HepG2 (cell line): ENCODE measurements at regions not wholly inside any gene's neighbourhood (a gene's known extent, or its start where the extent isn't known, plus 50 kb on each side); places are given as distances from the start of the nearest gene placed in this dataset.

Experiments
- ATAC-seq: fragments of 200-7000 bp; cut with Tn5 transposase; 3 replicates; pipeline ENCODE4 v1.9.1; 2020; ENCODE audit warnings: mild to moderate bottlenecking, moderate library complexity
- BruUV-seq: library from RNA; stranded (reverse); fragments of 400-500 nt; replicated peaks from 2 replicates; lab custom pipeline; 2021; lab: Mats Ljungman, UMichigan
- CTCF ChIA-PET: fragments of 300-600 bp; formaldehyde crosslinking; extraction: SDS; loops from one replicate; lab custom pipeline; 2021; ENCODE audit warnings: low total read pairs, inconsistent platforms, low intra/inter-chr PET ratio; lab: Yijun Ruan, JAX
- POLR2A ChIA-PET: fragments of 350-600 bp; sonication (Branson Sonifier 250); formaldehyde crosslinking; loops from one replicate; lab custom pipeline; 2020; ENCODE audit warnings: antibody characterized with exemption, inconsistent platforms; lab: Yijun Ruan, JAX
- DNase-seq: peaks from one replicate; pipeline ENCODE4 v3.0.0-alpha.2; 2015; ENCODE audit warnings: low spot score
- FAIRE-seq: peaks from 3 replicates; lab custom pipeline; 2011; peaks lifted over from hg19 to GRCh38; lab: Jason Lieb, UNC
- H2AFZ ChIP-seq: one replicate; pipeline ENCODE4 v1.6.1; 2011; ENCODE audit warnings: low read length, inconsistent platforms
- H3K27ac ChIP-seq: fragments of 300-600 bp; 3 replicates; pipeline ENCODE4 v1.8.0; 2011; ENCODE audit warnings: mixed run types, mild to moderate bottlenecking, mixed read lengths, low read length, inconsistent platforms; ENCODE audit not compliant: insufficient read depth; ENCODE audit errors: extremely low read length
- H3K27me3 ChIP-seq, 2 experiments: fragments of 200-600 bp in 1 of 2; 2 replicates in 1 of 2; 3 replicates in 1 of 2; pipeline versions ENCODE4 v1.6.0 to v1.8.0; 2011; ENCODE audit warnings: low read length in 2 of 2, mild to moderate bottlenecking in 2 of 2, moderate library complexity in 2 of 2, inconsistent platforms in 1 of 2; ENCODE audit not compliant: insufficient read depth in 2 of 2, control insufficient read depth in 1 of 2
- H3K36me3 ChIP-seq, 2 experiments: fragments of 200-600 bp in 1 of 2; replicated peaks in 1 of 2; 2 replicates in 1 of 2; 3 replicates in 1 of 2; pipeline versions ENCODE4 v1.5.1 to v1.8.0; 2011; ENCODE audit warnings: low read length in 2 of 2, inconsistent platforms in 1 of 2; ENCODE audit not compliant: insufficient read depth in 2 of 2, control insufficient read depth in 1 of 2
- H3K4me1 ChIP-seq: 2 replicates; pipeline ENCODE4 v1.5.1; 2012; ENCODE audit warnings: low read length, inconsistent platforms; ENCODE audit not compliant: insufficient read depth
- H3K4me2 ChIP-seq: 2 replicates; pipeline ENCODE4 v1.6.0; 2011; ENCODE audit warnings: low read depth, low read length, inconsistent platforms
- H3K4me3 ChIP-seq, 3 experiments: fragments of 200-600 bp in 1 of 3; sonication (generic), shearing (Covaris generic) in 1 of 3; replicated peaks in 1 of 3; 2 replicates each; pipeline ENCODE4 v1.5.1; 2011 to 2016; ENCODE audit warnings: low read length in 3 of 3, inconsistent platforms in 2 of 3, low read depth in 2 of 3, mild to moderate bottlenecking in 2 of 3, control low read depth in 1 of 3, mixed read lengths in 1 of 3; ENCODE audit not compliant: insufficient read depth in 1 of 3
- H3K79me2 ChIP-seq: one replicate; pipeline ENCODE4 v1.6.1; 2011; ENCODE audit warnings: low read length, inconsistent platforms; ENCODE audit not compliant: insufficient read depth
- H3K9ac ChIP-seq: 2 replicates; pipeline ENCODE4 v1.6.0; 2011; ENCODE audit warnings: mild to moderate bottlenecking, low read depth, low read length, inconsistent platforms; ENCODE audit not compliant: insufficient read depth
- H3K9me3 ChIP-seq: 2 replicates; pipeline ENCODE4 v1.5.1; 2012; ENCODE audit warnings: mild to moderate bottlenecking, low read length
- H4K20me1 ChIP-seq: 2 replicates; pipeline ENCODE4 v1.6.0; 2011; ENCODE audit warnings: inconsistent platforms, mild to moderate bottlenecking, low read length, moderate library complexity; ENCODE audit not compliant: insufficient read depth
- BCL6 ChIP-seq: IDR thresholded peaks from 2 replicates; pipeline ENCODE4 v1.6.1; 2016; ENCODE audit warnings: missing genetic modification reagents, missing compliant biosample characterization
- LCORL ChIP-seq, 2 experiments: fragments of 450-650 bp in 1 of 2; sonication (generic) in 1 of 2; formaldehyde crosslinking in 1 of 2; IDR thresholded peaks; 2 replicates each; pipeline versions ENCODE4 v1.5.0 to v1.6.1; 2017 to 2020; ENCODE audit warnings: antibody characterized with exemption in 1 of 2, missing genetic modification reagents in 1 of 2
- MAZ ChIP-seq, 2 experiments: sonication (generic) in 1 of 2; formaldehyde crosslinking in 1 of 2; IDR thresholded peaks; 2 replicates each; pipeline versions ENCODE4 v1.5.0 to v1.6.1; 2012 to 2020; ENCODE audit warnings: low read depth in 2 of 2, mild to moderate bottlenecking in 2 of 2, borderline replicate concordance in 1 of 2, improper control_type of control experiment in 1 of 2, low read length in 1 of 2, missing genetic modification reagents in 1 of 2, moderate library complexity in 1 of 2
- RAD51 ChIP-seq: fragments of 450-650 bp; IDR thresholded peaks from 2 replicates; pipeline ENCODE4 v1.6.1; 2016; ENCODE audit warnings: borderline replicate concordance
- TARDBP ChIP-seq: sonication (generic); formaldehyde crosslinking; IDR thresholded peaks from 2 replicates; pipeline ENCODE4 v1.8.0; 2022; ENCODE audit warnings: mild to moderate bottlenecking, missing genetic modification reagents
- USF2 ChIP-seq, 2 experiments: sonication (generic) in 1 of 2; formaldehyde crosslinking in 1 of 2; IDR thresholded peaks; 2 replicates each; pipeline versions ENCODE4 v1.5.1 to v1.6.1; 2011 to 2020; ENCODE audit warnings: borderline replicate concordance in 1 of 2, low read depth in 1 of 2, low read length in 1 of 2, mild to moderate bottlenecking in 1 of 2, missing genetic modification reagents in 1 of 2, moderate library complexity in 1 of 2
- ZNF256 ChIP-seq: sonication (generic); formaldehyde crosslinking; conservative IDR thresholded peaks from 2 replicates; pipeline ENCODE4 v1.4.0; 2020; ENCODE audit warnings: missing genetic modification reagents
- ZNF782 ChIP-seq: sonication (generic); formaldehyde crosslinking; IDR thresholded peaks from 2 replicates; pipeline ENCODE4 v1.4.0; 2020; ENCODE audit warnings: missing genetic modification reagents, mild to moderate bottlenecking, borderline replicate concordance
- WGBS: methylation state at CpG from one replicate; pipeline ENCODE4 v1.1.6; 2017; ENCODE audit warnings: low lambda C conversion rate; 5-methylcytosine and 5-hydroxymethylcytosine counted together
- in situ Hi-C: cut with HindIII; loops from 2 replicates; pipeline ENCODE4 v1.10.0; 2017; ENCODE audit warnings: low pct_unique_long_range_greater_than_20kb; ENCODE audit not compliant: extremely low pct_ligation_motif_present
- intact Hi-C: fragments of 100-400 bp; cut with micrococcal nuclease; formaldehyde crosslinking; loops from one replicate; pipeline ENCODE4 v1.10.0; 2022; ENCODE audit not compliant: unreplicated experiment
- TF ChIP-seq, protein P1 (sequence below): sonication (generic); formaldehyde crosslinking; IDR thresholded peaks from 2 replicates; pipeline ENCODE4 v1.5.1; 2020; ENCODE audit warnings: missing genetic modification reagents, mild to moderate bottlenecking, borderline replicate concordance
- TF ChIP-seq, protein P2 (sequence below): sonication (generic); formaldehyde crosslinking; IDR thresholded peaks from 2 replicates; pipeline ENCODE4 v1.4.0; 2020; ENCODE audit warnings: missing genetic modification reagents, borderline replicate concordance

GRCh38 chr5:3801967-3802366 is 206.3 kb downstream of the IRX1 start:
- no peak overlapping the region for H3K27ac ChIP-seq
- no CpG with 5 or more reads among the region's 2 CpGs for WGBS
- BruUV-seq: no TSS peak
- H3K4me3 ChIP-seq: no peak overlapping the region
- H2AFZ ChIP-seq: no peak overlapping the region
- no peaks in the 10 kb centered on the region for H3K79me2 ChIP-seq
- no peaks in the 10 kb centered on the region for H3K36me3 ChIP-seq
- no peak for FAIRE-seq
- no peaks in the 10 kb centered on the region for H4K20me1 ChIP-seq
- ATAC-seq: no peak
- in situ Hi-C loops: no loop called here
- ChIA-PET POLR2A (no interaction called here), CTCF (no interaction called here)
- H3K9ac ChIP-seq: no peak overlapping the region
- no peaks in the 10 kb centered on the region for H3K27me3 ChIP-seq
- TF ChIP-seq, protein P1, sequence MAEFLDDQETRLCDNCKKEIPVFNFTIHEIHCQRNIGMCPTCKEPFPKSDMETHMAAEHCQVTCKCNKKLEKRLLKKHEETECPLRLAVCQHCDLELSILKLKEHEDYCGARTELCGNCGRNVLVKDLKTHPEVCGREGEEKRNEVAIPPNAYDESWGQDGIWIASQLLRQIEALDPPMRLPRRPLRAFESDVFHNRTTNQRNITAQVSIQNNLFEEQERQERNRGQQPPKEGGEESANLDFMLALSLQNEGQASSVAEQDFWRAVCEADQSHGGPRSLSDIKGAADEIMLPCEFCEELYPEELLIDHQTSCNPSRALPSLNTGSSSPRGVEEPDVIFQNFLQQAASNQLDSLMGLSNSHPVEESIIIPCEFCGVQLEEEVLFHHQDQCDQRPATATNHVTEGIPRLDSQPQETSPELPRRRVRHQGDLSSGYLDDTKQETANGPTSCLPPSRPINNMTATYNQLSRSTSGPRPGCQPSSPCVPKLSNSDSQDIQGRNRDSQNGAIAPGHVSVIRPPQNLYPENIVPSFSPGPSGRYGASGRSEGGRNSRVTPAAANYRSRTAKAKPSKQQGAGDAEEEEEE: no peak
- TF ChIP-seq RAD51 (peak; percentile 72; the same call in 1 of the 2 replicates), USF2 (IDR thresholded peaks at IDR 0.05; ENCODE audit: low read depth, low read length) (peak; percentile 70), USF2 (CRISPR knock-in tag; IDR thresholded peaks at IDR 0.05; ENCODE audit: borderline replicate concordance) (no peak)
- H3K4me1 ChIP-seq: no peaks in the 10 kb centered on the region
- peaks cover 59% of the 10 kb centered on the region for H3K9me3 ChIP-seq
- H3K4me2 ChIP-seq: no peak overlapping the region
- DNase-seq: no peak
- intact Hi-C loops: no loop called here

- H3K9ac ChIP-seq: no peak overlapping the region
- H3K4me1 ChIP-seq: no peaks in the 10 kb centered on the region
- no peaks in the 10 kb centered on the region for H4K20me1 ChIP-seq
- CTCF ChIA-PET: no interaction called here
- BruUV-seq: no TSS peak
- H3K36me3 ChIP-seq: no peaks in the 10 kb centered on the region
- H3K27ac ChIP-seq: no peak overlapping the region
- H3K27me3 ChIP-seq: no peaks in the 10 kb centered on the region
- DNase-seq (no peak), ATAC-seq (no peak), FAIRE-seq (no peak)
- H3K4me3 ChIP-seq: no peak overlapping the region
- H3K4me2 ChIP-seq: no peak overlapping the region
- POLR2A ChIA-PET: no interaction called here
- H3K9me3 ChIP-seq: peaks cover 45% of the 10 kb centered on the region
- no peaks in the 10 kb centered on the region for H3K79me2 ChIP-seq
- 19% methylated on average over 4 of the region's 4 CpGs for WGBS
- no peak overlapping the region for H2AFZ ChIP-seq
- in situ Hi-C loops (no loop called here), intact Hi-C loops (no loop called here)
- no peak for TF ChIP-seq LCORL (IDR thresholded peaks at IDR 0.05)
- no peak for TF ChIP-seq LCORL (CRISPR knock-in tag; IDR thresholded peaks at IDR 0.05)
- no peak for TF ChIP-seq ZNF782
- TF ChIP-seq BCL6 (CRISPR knock-in tag): no peak
- no peak for TF ChIP-seq MAZ (IDR thresholded peaks at IDR 0.05; ENCODE audit: borderline replicate concordance, low read depth, low read length)
- TF ChIP-seq MAZ (CRISPR knock-in tag; IDR thresholded peaks at IDR 0.05; ENCODE audit: low read depth): no peak
- TF ChIP-seq TARDBP (CRISPR knock-in tag): no peak
- TF ChIP-seq, protein P2, sequence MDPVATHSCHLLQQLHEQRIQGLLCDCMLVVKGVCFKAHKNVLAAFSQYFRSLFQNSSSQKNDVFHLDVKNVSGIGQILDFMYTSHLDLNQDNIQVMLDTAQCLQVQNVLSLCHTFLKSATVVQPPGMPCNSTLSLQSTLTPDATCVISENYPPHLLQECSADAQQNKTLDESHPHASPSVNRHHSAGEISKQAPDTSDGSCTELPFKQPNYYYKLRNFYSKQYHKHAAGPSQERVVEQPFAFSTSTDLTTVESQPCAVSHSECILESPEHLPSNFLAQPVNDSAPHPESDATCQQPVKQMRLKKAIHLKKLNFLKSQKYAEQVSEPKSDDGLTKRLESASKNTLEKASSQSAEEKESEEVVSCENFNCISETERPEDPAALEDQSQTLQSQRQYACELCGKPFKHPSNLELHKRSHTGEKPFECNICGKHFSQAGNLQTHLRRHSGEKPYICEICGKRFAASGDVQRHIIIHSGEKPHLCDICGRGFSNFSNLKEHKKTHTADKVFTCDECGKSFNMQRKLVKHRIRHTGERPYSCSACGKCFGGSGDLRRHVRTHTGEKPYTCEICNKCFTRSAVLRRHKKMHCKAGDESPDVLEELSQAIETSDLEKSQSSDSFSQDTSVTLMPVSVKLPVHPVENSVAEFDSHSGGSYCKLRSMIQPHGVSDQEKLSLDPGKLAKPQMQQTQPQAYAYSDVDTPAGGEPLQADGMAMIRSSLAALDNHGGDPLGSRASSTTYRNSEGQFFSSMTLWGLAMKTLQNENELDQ (CRISPR knock-in tag): no peak
- TF ChIP-seq ZNF256 (CRISPR knock-in tag): no peak
Observed at GRCh38 chr5:3809455-3809854, 213.8 kb downstream of the IRX1 start.
